Liver (tissue), 8 donors: ENCODE measurements at regions not wholly inside any gene's neighbourhood (a gene's known extent, or its start where the extent isn't known, plus 50 kb on each side); places are given as distances from the start of the nearest gene placed in this dataset.

Experiments used
- DNase-seq: peaks from one replicate; pipeline ENCODE4 v3.0.0-alpha.2; 2017; ENCODE audit warnings: low spot score
- H3K27ac ChIP-seq, 2 donors: one replicate each; pipeline ENCODE4 v1.7.0; 2013; ENCODE audit warnings: inconsistent platforms in 2 of 2, low read length in 2 of 2, control low read depth in 1 of 2, low read depth in 1 of 2, mild to moderate bottlenecking in 1 of 2
- H3K27me3 ChIP-seq, 4 donors: one replicate each; pipeline versions ENCODE4 v1.6.1 to v1.7.0; 2013; ENCODE audit warnings: low read length in 3 of 4, inconsistent platforms in 1 of 4, mild to moderate bottlenecking in 1 of 4, moderate library complexity in 1 of 4; ENCODE audit not compliant: control insufficient read depth in 4 of 4, insufficient read depth in 4 of 4
- H3K36me3 ChIP-seq, 4 donors: one replicate each; pipeline versions ENCODE4 v1.6.1 to v1.7.0; 2013; ENCODE audit warnings: low read length in 3 of 4, mild to moderate bottlenecking in 3 of 4, low read depth in 1 of 4, moderate library complexity in 1 of 4; ENCODE audit not compliant: control insufficient read depth in 4 of 4, insufficient read depth in 3 of 4
- H3K4me1 ChIP-seq, 4 donors: one replicate each; pipeline versions ENCODE4 v1.6.1 to v1.7.0; 2013; ENCODE audit warnings: low read length in 3 of 4, mild to moderate bottlenecking in 3 of 4, moderate library complexity in 1 of 4; ENCODE audit not compliant: control insufficient read depth in 4 of 4, insufficient read depth in 4 of 4
- H3K4me3 ChIP-seq, 3 donors: one replicate each; pipeline versions ENCODE4 v1.6.1 to v1.7.0; 2013; ENCODE audit warnings: low read length in 3 of 3, control low read depth in 1 of 3, low read depth in 1 of 3, mild to moderate bottlenecking in 1 of 3
- H3K9ac ChIP-seq, 2 donors: one replicate each; pipeline ENCODE4 v1.7.0; 2013; ENCODE audit warnings: low read length in 2 of 2, mild to moderate bottlenecking in 2 of 2, moderate library complexity in 2 of 2, control low read depth in 1 of 2, low read depth in 1 of 2
- H3K9me3 ChIP-seq, 4 donors: one replicate each; pipeline versions ENCODE4 v1.6.1 to v1.7.0; 2013; ENCODE audit warnings: low read length in 3 of 4; ENCODE audit not compliant: control insufficient read depth in 4 of 4
- EGR1 ChIP-seq, 2 donors: IDR thresholded peaks; 2 replicates each; pipeline ENCODE4 v1.6.1; 2016 to 2018; ENCODE audit warnings: antibody characterized with exemption in 2 of 2, low read depth in 2 of 2
- FOXA1 ChIP-seq: IDR thresholded peaks from 2 replicates; pipeline ENCODE4 v1.6.1; 2016; ENCODE audit warnings: antibody characterized with exemption
- FOXA2 ChIP-seq: IDR thresholded peaks from 2 replicates; pipeline ENCODE4 v1.6.1; 2016; ENCODE audit warnings: antibody characterized with exemption
- GABPA ChIP-seq, 2 donors: IDR thresholded peaks in 1 of 2; conservative IDR thresholded peaks in 1 of 2; 2 replicates each; pipeline ENCODE4 v1.6.1; 2016; ENCODE audit warnings: antibody characterized with exemption in 2 of 2, mild to moderate bottlenecking in 1 of 2, moderate library complexity in 1 of 2
- HNF4A ChIP-seq, 2 donors: conservative IDR thresholded peaks; 2 replicates each; pipeline ENCODE4 v1.6.1; 2016; ENCODE audit warnings: antibody characterized with exemption in 2 of 2, mild to moderate bottlenecking in 2 of 2
- HNF4G ChIP-seq: IDR thresholded peaks from 2 replicates; pipeline ENCODE4 v1.6.1; 2016; ENCODE audit warnings: antibody characterized with exemption
- JUND ChIP-seq, 2 donors: IDR thresholded peaks; 2 replicates each; pipeline ENCODE4 v1.6.1; 2016; ENCODE audit warnings: antibody characterized with exemption in 2 of 2
- NR2F2 ChIP-seq: IDR thresholded peaks from 2 replicates; pipeline ENCODE4 v1.6.1; 2016; ENCODE audit warnings: antibody characterized with exemption
- RAD21 ChIP-seq, 2 donors: IDR thresholded peaks; 2 replicates each; pipeline ENCODE4 v1.6.1; 2016; ENCODE audit warnings: antibody characterized with exemption in 2 of 2, mild to moderate bottlenecking in 2 of 2
- SP1 ChIP-seq: IDR thresholded peaks from 2 replicates; pipeline ENCODE4 v1.6.1; 2018; ENCODE audit warnings: antibody characterized with exemption, mild to moderate bottlenecking
- TAF1 ChIP-seq: conservative IDR thresholded peaks from 2 replicates; pipeline ENCODE4 v1.6.1; 2016; ENCODE audit warnings: antibody characterized with exemption, mild to moderate bottlenecking
- YY1 ChIP-seq: IDR thresholded peaks from 2 replicates; pipeline ENCODE4 v1.6.1; 2016; ENCODE audit warnings: antibody characterized with exemption, mild to moderate bottlenecking
- WGBS: extraction: QIAGEN DNeasy Blood & Tissue Kit; methylation state at CpG from one replicate; pipeline ENCODE4 v1.1.7; 2013; 5-methylcytosine and 5-hydroxymethylcytosine counted together
- TF ChIP-seq, protein P1 (sequence below): fragments of 150-350 bp; IDR thresholded peaks from 2 replicates; pipeline ENCODE4 v1.5.1; 2017; ENCODE audit warnings: improper control_type of control experiment, low read depth, low read length; ENCODE audit not compliant: missing input control
- TF ChIP-seq, protein P2 (sequence below): IDR thresholded peaks from 2 replicates; pipeline ENCODE4 v1.6.1; 2016; ENCODE audit warnings: antibody characterized with exemption, mild to moderate bottlenecking
- TF ChIP-seq, protein P3 (sequence below): IDR thresholded peaks from 2 replicates; pipeline ENCODE4 v1.6.1; 2016; ENCODE audit warnings: antibody characterized with exemption
- TF ChIP-seq, protein P4 (sequence below): IDR thresholded peaks from 2 replicates; pipeline ENCODE4 v1.6.1; 2016; ENCODE audit warnings: antibody characterized with exemption
- TF ChIP-seq, protein P5 (sequence below): IDR thresholded peaks from 2 replicates; pipeline ENCODE4 v1.6.1; 2016; ENCODE audit warnings: antibody characterized with exemption
- donor health status: healthy.
- donor health status: healthy.
- donor health status: healthy.
- donor health status: healthy.
- donor health status: healthy.

DNA sequence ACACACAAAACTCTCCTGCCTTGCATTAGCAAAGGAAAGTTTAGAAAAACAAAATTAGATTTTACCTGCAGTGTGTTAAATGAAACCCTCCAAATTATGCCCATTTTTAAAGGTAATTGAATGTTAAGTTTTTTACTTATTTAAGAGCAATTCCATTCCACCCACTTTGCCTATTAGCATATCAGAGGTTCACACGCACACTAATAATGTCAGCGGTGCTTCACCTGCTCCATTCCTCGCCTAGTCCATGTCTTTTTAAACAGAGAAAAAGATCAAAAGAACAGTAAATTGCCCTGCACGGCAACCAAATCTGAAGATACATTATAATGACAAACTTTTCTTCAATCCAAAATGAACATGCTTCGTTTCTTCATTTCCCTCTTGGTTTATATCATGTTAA lies 97.3 kb upstream of the LRRN1 start:
- Histone ChIP-seq H3K9me3 (no peaks in the 10 kb centered on the region), H3K36me3 (no peaks in the 10 kb centered on the region), H3K4me3 (no peak overlapping the region), H3K27me3 (no peaks in the 10 kb centered on the region), H3K4me1 (no peaks in the 10 kb centered on the region), H3K27ac (no peak overlapping the region), H3K9ac (no peak overlapping the region)
- WGBS, result 92% methylated on average over 5 of the region's 5 CpGs
- DNase-seq, result no peak
- TF ChIP-seq SP1 (no peak), FOXA1 (no peak), YY1 (no peak), NR2F2 (no peak), FOXA2 (no peak), RAD21 (IDR thresholded peaks at IDR 0.05) (no peak), JUND (IDR thresholded peaks at IDR 0.05) (no peak)
- TF ChIP-seq, protein P1, sequence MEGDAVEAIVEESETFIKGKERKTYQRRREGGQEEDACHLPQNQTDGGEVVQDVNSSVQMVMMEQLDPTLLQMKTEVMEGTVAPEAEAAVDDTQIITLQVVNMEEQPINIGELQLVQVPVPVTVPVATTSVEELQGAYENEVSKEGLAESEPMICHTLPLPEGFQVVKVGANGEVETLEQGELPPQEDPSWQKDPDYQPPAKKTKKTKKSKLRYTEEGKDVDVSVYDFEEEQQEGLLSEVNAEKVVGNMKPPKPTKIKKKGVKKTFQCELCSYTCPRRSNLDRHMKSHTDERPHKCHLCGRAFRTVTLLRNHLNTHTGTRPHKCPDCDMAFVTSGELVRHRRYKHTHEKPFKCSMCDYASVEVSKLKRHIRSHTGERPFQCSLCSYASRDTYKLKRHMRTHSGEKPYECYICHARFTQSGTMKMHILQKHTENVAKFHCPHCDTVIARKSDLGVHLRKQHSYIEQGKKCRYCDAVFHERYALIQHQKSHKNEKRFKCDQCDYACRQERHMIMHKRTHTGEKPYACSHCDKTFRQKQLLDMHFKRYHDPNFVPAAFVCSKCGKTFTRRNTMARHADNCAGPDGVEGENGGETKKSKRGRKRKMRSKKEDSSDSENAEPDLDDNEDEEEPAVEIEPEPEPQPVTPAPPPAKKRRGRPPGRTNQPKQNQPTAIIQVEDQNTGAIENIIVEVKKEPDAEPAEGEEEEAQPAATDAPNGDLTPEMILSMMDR, result no peak
- TF ChIP-seq, protein P2, sequence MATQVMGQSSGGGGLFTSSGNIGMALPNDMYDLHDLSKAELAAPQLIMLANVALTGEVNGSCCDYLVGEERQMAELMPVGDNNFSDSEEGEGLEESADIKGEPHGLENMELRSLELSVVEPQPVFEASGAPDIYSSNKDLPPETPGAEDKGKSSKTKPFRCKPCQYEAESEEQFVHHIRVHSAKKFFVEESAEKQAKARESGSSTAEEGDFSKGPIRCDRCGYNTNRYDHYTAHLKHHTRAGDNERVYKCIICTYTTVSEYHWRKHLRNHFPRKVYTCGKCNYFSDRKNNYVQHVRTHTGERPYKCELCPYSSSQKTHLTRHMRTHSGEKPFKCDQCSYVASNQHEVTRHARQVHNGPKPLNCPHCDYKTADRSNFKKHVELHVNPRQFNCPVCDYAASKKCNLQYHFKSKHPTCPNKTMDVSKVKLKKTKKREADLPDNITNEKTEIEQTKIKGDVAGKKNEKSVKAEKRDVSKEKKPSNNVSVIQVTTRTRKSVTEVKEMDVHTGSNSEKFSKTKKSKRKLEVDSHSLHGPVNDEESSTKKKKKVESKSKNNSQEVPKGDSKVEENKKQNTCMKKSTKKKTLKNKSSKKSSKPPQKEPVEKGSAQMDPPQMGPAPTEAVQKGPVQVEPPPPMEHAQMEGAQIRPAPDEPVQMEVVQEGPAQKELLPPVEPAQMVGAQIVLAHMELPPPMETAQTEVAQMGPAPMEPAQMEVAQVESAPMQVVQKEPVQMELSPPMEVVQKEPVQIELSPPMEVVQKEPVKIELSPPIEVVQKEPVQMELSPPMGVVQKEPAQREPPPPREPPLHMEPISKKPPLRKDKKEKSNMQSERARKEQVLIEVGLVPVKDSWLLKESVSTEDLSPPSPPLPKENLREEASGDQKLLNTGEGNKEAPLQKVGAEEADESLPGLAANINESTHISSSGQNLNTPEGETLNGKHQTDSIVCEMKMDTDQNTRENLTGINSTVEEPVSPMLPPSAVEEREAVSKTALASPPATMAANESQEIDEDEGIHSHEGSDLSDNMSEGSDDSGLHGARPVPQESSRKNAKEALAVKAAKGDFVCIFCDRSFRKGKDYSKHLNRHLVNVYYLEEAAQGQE, result no peak

DNA sequence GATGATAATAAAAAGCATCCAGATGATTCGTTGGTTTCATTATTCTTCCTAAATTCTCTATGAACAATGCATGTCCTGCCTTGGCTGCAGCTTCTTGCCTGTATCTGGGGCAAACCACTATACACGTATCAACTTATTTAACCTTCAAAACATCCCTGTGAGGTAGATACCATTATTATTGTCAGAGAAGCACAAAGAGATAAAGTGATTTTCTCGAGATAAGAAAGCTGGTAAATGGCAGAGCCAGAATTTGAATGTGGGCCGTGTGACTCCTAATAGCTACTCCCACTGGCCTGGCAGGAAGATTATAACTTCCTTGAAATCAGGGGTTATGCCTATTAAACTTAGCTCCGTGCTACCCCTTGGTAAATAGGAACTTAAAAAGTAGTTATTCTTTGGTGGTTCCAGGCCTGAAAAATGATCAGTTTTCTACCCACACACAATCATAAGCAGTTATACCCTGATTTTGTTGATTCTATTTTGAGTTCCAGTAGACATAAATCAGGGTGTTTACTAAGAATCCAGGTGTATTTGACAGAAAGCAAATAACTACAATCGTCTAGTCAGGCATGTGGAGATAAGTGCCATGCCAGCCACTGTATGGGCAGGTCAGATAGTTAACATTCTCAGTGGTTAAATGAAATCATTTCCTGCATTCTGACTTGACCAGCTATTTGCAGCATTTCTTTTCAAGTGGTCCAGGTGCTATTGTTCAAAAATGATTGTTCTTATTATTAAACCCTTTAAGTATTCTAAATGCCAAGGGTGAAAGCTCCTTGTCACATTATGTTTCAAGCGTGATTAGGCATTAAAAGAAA lies 99.2 kb upstream of the LRRN1 start:
- 79% methylated on average over 7 of the region's 7 CpGs for WGBS
- Histone ChIP-seq H3K27me3 (no peaks in the 10 kb centered on the region), H3K36me3 (no peaks in the 10 kb centered on the region), H3K27ac (no peak overlapping the region), H3K9me3 (no peaks in the 10 kb centered on the region), H3K9ac (no peak overlapping the region), H3K4me3 (no peak overlapping the region), H3K4me1 (no peaks in the 10 kb centered on the region)
- no peak for DNase-seq
- no peak for TF ChIP-seq NR2F2
- TF ChIP-seq, protein P3, sequence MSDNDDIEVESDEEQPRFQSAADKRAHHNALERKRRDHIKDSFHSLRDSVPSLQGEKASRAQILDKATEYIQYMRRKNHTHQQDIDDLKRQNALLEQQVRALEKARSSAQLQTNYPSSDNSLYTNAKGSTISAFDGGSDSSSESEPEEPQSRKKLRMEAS, result no peak
- TF ChIP-seq, protein P4, sequence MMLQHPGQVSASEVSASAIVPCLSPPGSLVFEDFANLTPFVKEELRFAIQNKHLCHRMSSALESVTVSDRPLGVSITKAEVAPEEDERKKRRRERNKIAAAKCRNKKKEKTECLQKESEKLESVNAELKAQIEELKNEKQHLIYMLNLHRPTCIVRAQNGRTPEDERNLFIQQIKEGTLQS, result no peak
- TF ChIP-seq, protein P1, result no peak
- TF ChIP-seq TAF1, result no peak
- TF ChIP-seq JUND (IDR thresholded peaks at IDR 0.05), result no peak
- TF ChIP-seq SP1, result no peak
- no peak for TF ChIP-seq RAD21 (IDR thresholded peaks at IDR 0.05)
- TF ChIP-seq HNF4A (conservative IDR thresholded peaks at IDR 0.05), result no peak
- TF ChIP-seq, protein P2, result no peak
- no peak for TF ChIP-seq YY1
- TF ChIP-seq EGR1 (IDR thresholded peaks at IDR 0.05; ENCODE audit: low read depth in 2 of 2), result no peak
- TF ChIP-seq, protein P5, sequence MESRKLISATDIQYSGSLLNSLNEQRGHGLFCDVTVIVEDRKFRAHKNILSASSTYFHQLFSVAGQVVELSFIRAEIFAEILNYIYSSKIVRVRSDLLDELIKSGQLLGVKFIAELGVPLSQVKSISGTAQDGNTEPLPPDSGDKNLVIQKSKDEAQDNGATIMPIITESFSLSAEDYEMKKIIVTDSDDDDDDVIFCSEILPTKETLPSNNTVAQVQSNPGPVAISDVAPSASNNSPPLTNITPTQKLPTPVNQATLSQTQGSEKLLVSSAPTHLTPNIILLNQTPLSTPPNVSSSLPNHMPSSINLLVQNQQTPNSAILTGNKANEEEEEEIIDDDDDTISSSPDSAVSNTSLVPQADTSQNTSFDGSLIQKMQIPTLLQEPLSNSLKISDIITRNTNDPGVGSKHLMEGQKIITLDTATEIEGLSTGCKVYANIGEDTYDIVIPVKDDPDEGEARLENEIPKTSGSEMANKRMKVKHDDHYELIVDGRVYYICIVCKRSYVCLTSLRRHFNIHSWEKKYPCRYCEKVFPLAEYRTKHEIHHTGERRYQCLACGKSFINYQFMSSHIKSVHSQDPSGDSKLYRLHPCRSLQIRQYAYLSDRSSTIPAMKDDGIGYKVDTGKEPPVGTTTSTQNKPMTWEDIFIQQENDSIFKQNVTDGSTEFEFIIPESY, result no peak
- TF ChIP-seq GABPA (IDR thresholded peaks at IDR 0.05 in 1 of 2, conservative IDR thresholded peaks at IDR 0.05 in 1 of 2), result no peak
- TF ChIP-seq FOXA1, result no peak
- TF ChIP-seq HNF4G, result no peak
- TF ChIP-seq FOXA2, result no peak
